ENCODE measurements at regions not wholly inside any gene's neighbourhood (a gene's known extent, or its start where the extent isn't known, plus 50 kb on each side); places are given as distances from the start of the nearest gene placed in this dataset.

- H3K4me1 Mint-ChIP-seq: no peaks in the 10 kb centered on the region
- no peak overlapping the region for H3K27ac Mint-ChIP-seq
- H3K27me3 Mint-ChIP-seq (ENCODE audit: low read depth): peaks cover 14% of the 10 kb centered on the region
- H3K4me3 Mint-ChIP-seq: no peak overlapping the region
- H3K36me3 Mint-ChIP-seq: no peaks in the 10 kb centered on the region
- TF ChIP-seq, protein P1, sequence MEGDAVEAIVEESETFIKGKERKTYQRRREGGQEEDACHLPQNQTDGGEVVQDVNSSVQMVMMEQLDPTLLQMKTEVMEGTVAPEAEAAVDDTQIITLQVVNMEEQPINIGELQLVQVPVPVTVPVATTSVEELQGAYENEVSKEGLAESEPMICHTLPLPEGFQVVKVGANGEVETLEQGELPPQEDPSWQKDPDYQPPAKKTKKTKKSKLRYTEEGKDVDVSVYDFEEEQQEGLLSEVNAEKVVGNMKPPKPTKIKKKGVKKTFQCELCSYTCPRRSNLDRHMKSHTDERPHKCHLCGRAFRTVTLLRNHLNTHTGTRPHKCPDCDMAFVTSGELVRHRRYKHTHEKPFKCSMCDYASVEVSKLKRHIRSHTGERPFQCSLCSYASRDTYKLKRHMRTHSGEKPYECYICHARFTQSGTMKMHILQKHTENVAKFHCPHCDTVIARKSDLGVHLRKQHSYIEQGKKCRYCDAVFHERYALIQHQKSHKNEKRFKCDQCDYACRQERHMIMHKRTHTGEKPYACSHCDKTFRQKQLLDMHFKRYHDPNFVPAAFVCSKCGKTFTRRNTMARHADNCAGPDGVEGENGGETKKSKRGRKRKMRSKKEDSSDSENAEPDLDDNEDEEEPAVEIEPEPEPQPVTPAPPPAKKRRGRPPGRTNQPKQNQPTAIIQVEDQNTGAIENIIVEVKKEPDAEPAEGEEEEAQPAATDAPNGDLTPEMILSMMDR (IDR thresholded peaks at IDR 0.05; ENCODE audit: unreplicated experiment): no peak
- H3K9me3 Mint-ChIP-seq: peaks cover 30% of the 10 kb centered on the region
- DNase-seq (ENCODE audit: low spot score in 2 of 2, unreplicated experiment in 2 of 2): no peak
Observed at GRCh38 chr14:76678244-76678800, 82.9 kb upstream of the VASH1 start.

DNA sequence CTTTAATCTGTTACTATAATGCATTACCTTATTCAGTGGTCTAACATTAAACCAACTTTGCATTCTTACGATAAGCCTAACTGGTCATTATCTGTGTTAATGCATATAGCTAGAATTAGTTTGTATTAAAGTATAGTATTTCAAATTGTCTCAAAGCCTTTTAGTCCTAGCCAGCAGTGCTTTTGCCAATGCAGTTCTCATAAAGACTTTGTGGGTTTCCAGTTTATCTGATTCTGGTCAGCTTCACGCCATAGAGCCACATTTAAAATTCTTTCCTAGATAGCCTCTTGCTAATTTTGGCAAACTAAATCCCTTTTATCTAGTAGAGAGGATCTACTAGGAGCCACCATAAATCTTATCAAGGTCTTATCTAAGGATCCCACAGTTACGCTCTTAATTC lies 78.9 kb upstream of the VASH1 start:
- DNase-seq (ENCODE audit: low spot score in 2 of 2, unreplicated experiment in 2 of 2): no peak
- Mint-ChIP-seq H3K4me3 (no peak overlapping the region), H3K36me3 (no peaks in the 10 kb centered on the region), H3K27ac (no peak overlapping the region), H3K27me3 (ENCODE audit: low read depth) (no peaks in the 10 kb centered on the region), H3K9me3 (peaks cover 50% of the 10 kb centered on the region), H3K4me1 (no peaks in the 10 kb centered on the region)
- TF ChIP-seq, protein P1 (IDR thresholded peaks at IDR 0.05; ENCODE audit: unreplicated experiment): no peak

DNA sequence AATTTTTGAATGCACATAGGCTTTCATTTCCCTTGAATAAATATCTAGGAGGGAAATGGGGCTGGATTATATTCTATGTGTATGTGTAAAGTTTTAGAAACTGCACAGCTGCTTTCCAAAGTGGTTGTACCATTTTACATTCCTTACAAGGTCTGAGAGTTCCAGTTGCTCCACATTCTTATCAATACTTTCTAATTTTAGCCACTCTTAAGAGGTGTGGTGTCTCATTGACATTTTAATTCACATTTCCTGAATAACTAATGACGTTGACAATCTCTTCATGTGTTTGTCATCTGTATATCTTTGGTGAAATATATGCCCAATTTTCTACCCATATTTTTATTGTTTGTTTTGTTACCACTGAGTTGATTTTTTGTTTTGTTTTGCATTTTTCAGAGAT lies 74.6 kb upstream of the VASH1 start:
- no peak overlapping the region for H3K4me3 Mint-ChIP-seq
- no peaks in the 10 kb centered on the region for H3K4me1 Mint-ChIP-seq
- H3K36me3 Mint-ChIP-seq: peaks cover 5% of the 10 kb centered on the region
- DNase-seq (ENCODE audit: low spot score in 2 of 2, unreplicated experiment in 2 of 2): no peak
- H3K27ac Mint-ChIP-seq: no peak overlapping the region
- H3K9me3 Mint-ChIP-seq: peaks cover 50% of the 10 kb centered on the region
- TF ChIP-seq, protein P1 (IDR thresholded peaks at IDR 0.05; ENCODE audit: unreplicated experiment): no peak
- H3K27me3 Mint-ChIP-seq (ENCODE audit: low read depth): no peaks in the 10 kb centered on the region

GRCh38 chr14:76687611-76688382 lies 73.5 kb upstream of the VASH1 start:
- DNase-seq (ENCODE audit: low spot score in 2 of 2, unreplicated experiment in 2 of 2): no peak
- TF ChIP-seq, protein P1 (IDR thresholded peaks at IDR 0.05; ENCODE audit: unreplicated experiment): no peak
- Mint-ChIP-seq H3K9me3 (peaks cover 42% of the 10 kb centered on the region), H3K27ac (no peak overlapping the region), H3K36me3 (peaks cover 5% of the 10 kb centered on the region), H3K4me1 (no peaks in the 10 kb centered on the region), H3K4me3 (no peak overlapping the region), H3K27me3 (ENCODE audit: low read depth) (no peaks in the 10 kb centered on the region)

GRCh38 chr14:76688383-76688671 lies 72.9 kb upstream of the VASH1 start:
- no peaks in the 10 kb centered on the region for H3K27me3 Mint-ChIP-seq (ENCODE audit: low read depth)
- H3K4me1 Mint-ChIP-seq: no peaks in the 10 kb centered on the region
- peaks cover 5% of the 10 kb centered on the region for H3K36me3 Mint-ChIP-seq
- DNase-seq (ENCODE audit: low spot score in 2 of 2, unreplicated experiment in 2 of 2): no peak
- TF ChIP-seq, protein P1 (IDR thresholded peaks at IDR 0.05; ENCODE audit: unreplicated experiment): no peak
- peaks cover 37% of the 10 kb centered on the region for H3K9me3 Mint-ChIP-seq
- no peak overlapping the region for H3K4me3 Mint-ChIP-seq
- H3K27ac Mint-ChIP-seq: no peak overlapping the region

All from mesothelial cell of epicardium (in vitro differentiated cells).